GM18873 (cell line): ENCODE measurements at regions not wholly inside any gene's neighbourhood (a gene's known extent, or its start where the extent isn't known, plus 50 kb on each side); places are given as distances from the start of the nearest gene placed in this dataset.

ENCODE experiments used
- ATAC-seq: cut with Tn5 transposase; IDR thresholded peaks from one replicate; pipeline ENCODE4 v1.9.1; 2021; ENCODE audit warnings: mild to moderate bottlenecking, moderate library complexity, moderate number of reproducible peaks; ENCODE audit not compliant: unreplicated experiment, low FRiP score

- ATAC-seq, result no peak
These were observed 536.1 kb upstream of the RAB6C start for GRCh38 chr2:129443235-129443864.

GRCh38 chr2:129443865-129444739, 535.4 kb upstream of the RAB6C start:
- no peak for ATAC-seq

- ATAC-seq, result no peak
These were observed 534.7 kb upstream of the RAB6C start for GRCh38 chr2:129444751-129445150.

GRCh38 chr2:129456691-129457090, 522.8 kb upstream of the RAB6C start:
- no peak for ATAC-seq

- no peak for ATAC-seq
These were observed 522.1 kb upstream of the RAB6C start for GRCh38 chr2:129457277-129457818.

- ATAC-seq, result no peak
These were observed 521.5 kb upstream of the RAB6C start for GRCh38 chr2:129458006-129458405.

GRCh38 chr2:129458436-129458835, 521.0 kb upstream of the RAB6C start:
- no peak for ATAC-seq

GRCh38 chr2:129459200-129459876, 520.1 kb upstream of the RAB6C start:
- no peak for ATAC-seq

GRCh38 chr2:129459881-129460280, 519.6 kb upstream of the RAB6C start:
- no peak for ATAC-seq

GRCh38 chr2:129460299-129461198, 518.9 kb upstream of the RAB6C start:
- no peak for ATAC-seq

- no peak for ATAC-seq
These were observed 517.1 kb upstream of the RAB6C start for GRCh38 chr2:129462349-129462748.

GRCh38 chr2:129462967-129463366, 516.5 kb upstream of the RAB6C start:
- no peak for ATAC-seq

- ATAC-seq, result no peak
These were observed 515.4 kb upstream of the RAB6C start for GRCh38 chr2:129464036-129464435.

- ATAC-seq, result no peak
These were observed 514.8 kb upstream of the RAB6C start for GRCh38 chr2:129464631-129465030.

GRCh38 chr2:129465045-129465444, 514.4 kb upstream of the RAB6C start:
- no peak for ATAC-seq

GRCh38 chr2:129466389-129466788, 513.1 kb upstream of the RAB6C start:
- ATAC-seq, result no peak

GRCh38 chr2:129467012-129467779, 512.3 kb upstream of the RAB6C start:
- no peak for ATAC-seq

- no peak for ATAC-seq
These were observed 511.5 kb upstream of the RAB6C start for GRCh38 chr2:129467941-129468340.

GRCh38 chr2:129468879-129469278, 510.6 kb upstream of the RAB6C start:
- ATAC-seq, result no peak
